ENCODE measurements at regions not wholly inside any gene's neighbourhood (a gene's known extent, or its start where the extent isn't known, plus 50 kb on each side); places are given as distances from the start of the nearest gene placed in this dataset.

- Histone ChIP-seq H3K27ac (ENCODE audit: low read length) (no peak overlapping the region), H3K4me3 (ENCODE audit: low read depth in 1 of 2, low read length in 2 of 2) (no peak overlapping the region), H4K20me1 (ENCODE audit: insufficient read depth, low read length) (no peaks in the 10 kb centered on the region), H3K4me1 (ENCODE audit: insufficient read depth, low read length) (no peaks in the 10 kb centered on the region), H3K9ac (ENCODE audit: low read depth, low read length) (no peak overlapping the region), H3K36me3 (ENCODE audit: insufficient read depth, low read length) (no peaks in the 10 kb centered on the region), H3K9me3 (ENCODE audit: insufficient read depth, low read length, severe bottlenecking) (no peaks in the 10 kb centered on the region), H3K4me2 (ENCODE audit: insufficient read depth, low read length) (no peak overlapping the region), H3K27me3 (ENCODE audit: insufficient read depth, low read length, poor library complexity) (no peaks in the 10 kb centered on the region), H3K79me2 (ENCODE audit: insufficient read depth, low read length) (no peaks in the 10 kb centered on the region), H2AFZ (ENCODE audit: low read depth, low read length) (no peak overlapping the region)
- TF ChIP-seq EZH2 (IDR thresholded peaks at IDR 0.05; ENCODE audit: borderline replicate concordance, low read depth, low read length, severe bottlenecking) = no peak
- TF ChIP-seq CTCF (IDR thresholded peaks at IDR 0.05; ENCODE audit: borderline replicate concordance, extremely low read depth, low read length, poor library complexity, severe bottlenecking) = no peak
- no peak for DNase-seq
- ATAC-seq (ENCODE audit: insufficient read depth, low read depth) = no peak
Observed at GRCh38 chr1:187654635-187655034, 825.9 kb downstream of the PLA2G4A start.

DNA sequence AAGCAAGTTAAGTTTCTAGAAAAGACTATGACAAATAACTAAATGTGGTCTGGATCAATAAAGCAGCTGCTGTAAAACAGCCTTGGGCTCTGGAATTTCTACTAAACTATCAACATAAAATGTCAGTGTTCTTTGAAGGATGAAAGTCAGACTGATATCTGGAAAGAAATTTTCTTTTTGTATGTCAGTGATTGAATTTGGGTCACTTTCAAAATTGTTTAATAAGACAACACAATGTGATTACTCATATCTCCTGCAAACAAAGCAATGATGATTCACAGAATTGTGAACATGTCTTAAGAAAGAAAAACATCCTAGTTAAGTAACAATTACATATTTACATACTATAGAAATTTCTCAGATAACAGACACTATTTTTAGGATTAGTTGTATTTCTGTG, 826.4 kb downstream of the PLA2G4A start:
- no peak for TF ChIP-seq EZH2 (IDR thresholded peaks at IDR 0.05; ENCODE audit: borderline replicate concordance, low read depth, low read length, severe bottlenecking)
- no peak for TF ChIP-seq CTCF (IDR thresholded peaks at IDR 0.05; ENCODE audit: borderline replicate concordance, extremely low read depth, low read length, poor library complexity, severe bottlenecking)

GRCh38 chr1:187665483-187665882, 836.7 kb downstream of the PLA2G4A start:
- Histone ChIP-seq H2AFZ (ENCODE audit: low read depth, low read length) (no peak overlapping the region), H3K27me3 (ENCODE audit: insufficient read depth, low read length, poor library complexity) (no peaks in the 10 kb centered on the region), H3K9me3 (ENCODE audit: insufficient read depth, low read length, severe bottlenecking) (no peaks in the 10 kb centered on the region), H3K4me3 (ENCODE audit: low read depth in 1 of 2, low read length in 2 of 2) (no peak overlapping the region), H3K4me2 (ENCODE audit: insufficient read depth, low read length) (no peak overlapping the region), H3K36me3 (ENCODE audit: insufficient read depth, low read length) (no peaks in the 10 kb centered on the region), H3K9ac (ENCODE audit: low read depth, low read length) (no peak overlapping the region), H3K27ac (ENCODE audit: low read length) (no peak overlapping the region), H3K4me1 (ENCODE audit: insufficient read depth, low read length) (no peaks in the 10 kb centered on the region), H3K79me2 (ENCODE audit: insufficient read depth, low read length) (no peaks in the 10 kb centered on the region), H4K20me1 (ENCODE audit: insufficient read depth, low read length) (no peaks in the 10 kb centered on the region)
- ATAC-seq (ENCODE audit: insufficient read depth, low read depth) (no peak), DNase-seq (no peak)
- TF ChIP-seq EZH2 (IDR thresholded peaks at IDR 0.05; ENCODE audit: borderline replicate concordance, low read depth, low read length, severe bottlenecking) (no peak), CTCF (IDR thresholded peaks at IDR 0.05; ENCODE audit: borderline replicate concordance, extremely low read depth, low read length, poor library complexity, severe bottlenecking) (no peak)

More for the DNA sequence above, 826.4 kb downstream of the PLA2G4A start:
- no peak for DNase-seq
- Histone ChIP-seq H3K36me3 (ENCODE audit: insufficient read depth, low read length) (no peaks in the 10 kb centered on the region), H3K9ac (ENCODE audit: low read depth, low read length) (no peak overlapping the region), H2AFZ (ENCODE audit: low read depth, low read length) (no peak overlapping the region), H3K4me1 (ENCODE audit: insufficient read depth, low read length) (no peaks in the 10 kb centered on the region), H3K4me2 (ENCODE audit: insufficient read depth, low read length) (no peak overlapping the region), H3K4me3 (ENCODE audit: low read depth in 1 of 2, low read length in 2 of 2) (no peak overlapping the region), H3K9me3 (ENCODE audit: insufficient read depth, low read length, severe bottlenecking) (no peaks in the 10 kb centered on the region), H4K20me1 (ENCODE audit: insufficient read depth, low read length) (no peaks in the 10 kb centered on the region), H3K27me3 (ENCODE audit: insufficient read depth, low read length, poor library complexity) (no peaks in the 10 kb centered on the region), H3K79me2 (ENCODE audit: insufficient read depth, low read length) (no peaks in the 10 kb centered on the region), H3K27ac (ENCODE audit: low read length) (no peak overlapping the region)
- ATAC-seq (ENCODE audit: insufficient read depth, low read depth) = no peak

DNA sequence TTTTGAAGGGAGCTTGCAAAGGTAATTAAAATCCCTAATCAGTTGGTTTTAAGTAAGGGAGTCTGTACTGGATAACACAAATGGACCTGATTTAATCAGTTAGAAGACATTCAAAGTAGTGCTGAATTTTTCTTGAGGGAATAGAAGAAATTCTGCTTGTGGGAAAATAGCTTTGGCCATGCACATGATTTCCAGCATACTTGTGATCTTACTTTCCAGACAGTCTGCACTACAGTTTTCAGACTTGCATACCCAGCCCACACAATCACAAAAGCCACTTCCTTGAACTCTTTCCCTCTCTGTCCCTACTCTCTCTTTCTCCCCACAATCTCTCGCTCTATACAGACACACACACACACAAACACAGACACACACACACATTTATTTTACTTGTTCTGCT, 852.1 kb downstream of the PLA2G4A start:
- Histone ChIP-seq H3K27me3 (ENCODE audit: insufficient read depth, low read length, poor library complexity) (no peaks in the 10 kb centered on the region), H3K79me2 (ENCODE audit: insufficient read depth, low read length) (no peaks in the 10 kb centered on the region), H2AFZ (ENCODE audit: low read depth, low read length) (no peak overlapping the region), H3K27ac (ENCODE audit: low read length) (no peak overlapping the region), H4K20me1 (ENCODE audit: insufficient read depth, low read length) (no peaks in the 10 kb centered on the region), H3K9ac (ENCODE audit: low read depth, low read length) (no peak overlapping the region), H3K36me3 (ENCODE audit: insufficient read depth, low read length) (no peaks in the 10 kb centered on the region), H3K9me3 (ENCODE audit: insufficient read depth, low read length, severe bottlenecking) (no peaks in the 10 kb centered on the region), H3K4me3 (ENCODE audit: low read depth in 1 of 2, low read length in 2 of 2) (no peak overlapping the region), H3K4me2 (ENCODE audit: insufficient read depth, low read length) (no peak overlapping the region), H3K4me1 (ENCODE audit: insufficient read depth, low read length) (no peaks in the 10 kb centered on the region)
- DNase-seq (no peak), ATAC-seq (ENCODE audit: insufficient read depth, low read depth) (no peak)
- TF ChIP-seq CTCF (IDR thresholded peaks at IDR 0.05; ENCODE audit: borderline replicate concordance, extremely low read depth, low read length, poor library complexity, severe bottlenecking) = no peak
- TF ChIP-seq EZH2 (IDR thresholded peaks at IDR 0.05; ENCODE audit: borderline replicate concordance, low read depth, low read length, severe bottlenecking) = no peak
